Lower lobe of right lung (tissue), 2 donors: ENCODE measurements at regions not wholly inside any gene's neighbourhood (a gene's known extent, or its start where the extent isn't known, plus 50 kb on each side); places are given as distances from the start of the nearest gene placed in this dataset.

Experiments used
- ATAC-seq, 2 donors: fragments of 200-7000 bp; cut with Tn5 transposase; one replicate each; pipeline ENCODE4 v1.9.1; 2020 to 2022; ENCODE audit warnings: mild to moderate bottlenecking in 2 of 2, moderate library complexity in 2 of 2
- DNase-seq: peaks from one replicate; pipeline ENCODE4 v3.0.0-alpha.2; 2020
- H3K27ac ChIP-seq: fragments of 200-600 bp; one replicate; pipeline ENCODE4 v1.8.0; 2022
- H3K27me3 ChIP-seq: fragments of 200-600 bp; one replicate; pipeline ENCODE4 v1.8.0; 2022; ENCODE audit warnings: low read depth
- H3K36me3 ChIP-seq: fragments of 200-600 bp; one replicate; pipeline ENCODE4 v1.8.0; 2022; ENCODE audit warnings: mild to moderate bottlenecking
- H3K4me1 ChIP-seq: fragments of 200-600 bp; one replicate; pipeline ENCODE4 v1.8.0; 2022
- H3K4me3 ChIP-seq: fragments of 200-600 bp; one replicate; pipeline ENCODE4 v1.8.0; 2022; ENCODE audit warnings: mild to moderate bottlenecking
- H3K9me3 ChIP-seq: fragments of 200-600 bp; one replicate; pipeline ENCODE4 v1.8.0; 2022
- intact Hi-C: fragments of 100-400 bp; cut with DNase I; formaldehyde crosslinking; loops from one replicate; pipeline ENCODE4 v1.11.0; 2022
- TF ChIP-seq, protein P1 (sequence below): fragments of 200-600 bp; IDR thresholded peaks from one replicate; pipeline ENCODE4 v1.8.0; 2022; ENCODE audit warnings: antibody characterized with exemption, mild to moderate bottlenecking
- donor health status: DM: no; HTN: yes; CAD: no; lungs with severe emphysema.

DNA sequence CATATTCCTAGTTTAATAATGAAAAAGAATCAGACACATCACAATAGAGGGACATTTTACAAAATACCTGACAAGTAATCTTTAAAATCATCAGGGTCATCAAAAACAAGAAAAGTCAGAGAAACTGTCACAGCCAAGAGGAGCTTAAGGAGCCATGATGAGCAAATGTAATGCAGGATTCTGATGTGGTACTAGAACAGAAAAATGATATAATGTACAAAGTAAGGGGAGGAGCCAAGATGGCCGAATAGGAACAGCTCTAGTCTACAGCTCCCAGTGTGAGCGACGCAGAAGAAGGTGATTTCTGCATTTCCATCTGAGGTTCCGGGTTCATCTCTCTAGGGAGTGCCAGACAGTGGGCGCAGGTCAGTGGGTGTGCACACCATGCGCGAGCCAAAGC, 198.0 kb upstream of the FAT3 start:
- H3K36me3 ChIP-seq: no peaks in the 10 kb centered on the region
- H3K4me1 ChIP-seq: no peaks in the 10 kb centered on the region
- no peaks in the 10 kb centered on the region for H3K9me3 ChIP-seq
- DNase-seq: no peak
- intact Hi-C loops: no loop called here
- ATAC-seq: no peak
- TF ChIP-seq, protein P1, sequence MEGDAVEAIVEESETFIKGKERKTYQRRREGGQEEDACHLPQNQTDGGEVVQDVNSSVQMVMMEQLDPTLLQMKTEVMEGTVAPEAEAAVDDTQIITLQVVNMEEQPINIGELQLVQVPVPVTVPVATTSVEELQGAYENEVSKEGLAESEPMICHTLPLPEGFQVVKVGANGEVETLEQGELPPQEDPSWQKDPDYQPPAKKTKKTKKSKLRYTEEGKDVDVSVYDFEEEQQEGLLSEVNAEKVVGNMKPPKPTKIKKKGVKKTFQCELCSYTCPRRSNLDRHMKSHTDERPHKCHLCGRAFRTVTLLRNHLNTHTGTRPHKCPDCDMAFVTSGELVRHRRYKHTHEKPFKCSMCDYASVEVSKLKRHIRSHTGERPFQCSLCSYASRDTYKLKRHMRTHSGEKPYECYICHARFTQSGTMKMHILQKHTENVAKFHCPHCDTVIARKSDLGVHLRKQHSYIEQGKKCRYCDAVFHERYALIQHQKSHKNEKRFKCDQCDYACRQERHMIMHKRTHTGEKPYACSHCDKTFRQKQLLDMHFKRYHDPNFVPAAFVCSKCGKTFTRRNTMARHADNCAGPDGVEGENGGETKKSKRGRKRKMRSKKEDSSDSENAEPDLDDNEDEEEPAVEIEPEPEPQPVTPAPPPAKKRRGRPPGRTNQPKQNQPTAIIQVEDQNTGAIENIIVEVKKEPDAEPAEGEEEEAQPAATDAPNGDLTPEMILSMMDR: no peak
- no peaks in the 10 kb centered on the region for H3K27me3 ChIP-seq
- H3K4me3 ChIP-seq: no peak overlapping the region
- no peak overlapping the region for H3K27ac ChIP-seq

DNA sequence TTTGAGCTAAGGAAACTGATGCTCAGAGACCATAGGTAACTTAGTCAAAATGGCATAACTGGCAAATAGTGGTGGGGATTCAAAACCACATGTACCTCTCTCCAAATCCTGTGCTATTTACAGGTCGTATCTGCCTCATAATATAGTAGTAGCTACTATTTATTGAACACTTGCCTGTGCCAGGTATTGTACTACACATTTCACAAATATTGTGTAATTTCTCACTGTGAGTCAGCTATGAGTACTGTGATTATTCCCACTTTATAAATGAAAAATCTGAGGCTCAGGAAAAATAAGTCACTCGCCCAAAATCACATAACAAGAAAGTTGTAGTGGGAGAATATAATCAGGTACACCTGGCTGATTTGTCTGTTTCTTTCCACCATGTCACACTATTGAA, 199.8 kb upstream of the FAT3 start:
- Histone ChIP-seq H3K36me3 (no peaks in the 10 kb centered on the region), H3K4me3 (no peak overlapping the region), H3K4me1 (no peaks in the 10 kb centered on the region), H3K27me3 (no peaks in the 10 kb centered on the region), H3K9me3 (no peaks in the 10 kb centered on the region), H3K27ac (no peak overlapping the region)
- ATAC-seq: no peak
- TF ChIP-seq, protein P1: no peak
- no peak for DNase-seq
- intact Hi-C loops: no loop called here

GRCh38 chr11:92022499-92022898, 202.1 kb upstream of the FAT3 start:
- intact Hi-C loops: no loop called here
- DNase-seq (no peak), ATAC-seq (no peak)
- Histone ChIP-seq H3K36me3 (no peaks in the 10 kb centered on the region), H3K27ac (no peak overlapping the region), H3K4me1 (no peaks in the 10 kb centered on the region), H3K27me3 (no peaks in the 10 kb centered on the region), H3K4me3 (no peak overlapping the region), H3K9me3 (no peaks in the 10 kb centered on the region)
- TF ChIP-seq, protein P1: no peak

- Histone ChIP-seq H3K27me3 (no peaks in the 10 kb centered on the region), H3K9me3 (peaks cover 2% of the 10 kb centered on the region), H3K27ac (no peak overlapping the region), H3K36me3 (no peaks in the 10 kb centered on the region), H3K4me1 (no peaks in the 10 kb centered on the region), H3K4me3 (no peak overlapping the region)
- DNase-seq (no peak), ATAC-seq (no peak)
- TF ChIP-seq, protein P1: no peak
- intact Hi-C loops: no loop called here
Observed at GRCh38 chr11:92018332-92018731, 206.3 kb upstream of the FAT3 start.

DNA sequence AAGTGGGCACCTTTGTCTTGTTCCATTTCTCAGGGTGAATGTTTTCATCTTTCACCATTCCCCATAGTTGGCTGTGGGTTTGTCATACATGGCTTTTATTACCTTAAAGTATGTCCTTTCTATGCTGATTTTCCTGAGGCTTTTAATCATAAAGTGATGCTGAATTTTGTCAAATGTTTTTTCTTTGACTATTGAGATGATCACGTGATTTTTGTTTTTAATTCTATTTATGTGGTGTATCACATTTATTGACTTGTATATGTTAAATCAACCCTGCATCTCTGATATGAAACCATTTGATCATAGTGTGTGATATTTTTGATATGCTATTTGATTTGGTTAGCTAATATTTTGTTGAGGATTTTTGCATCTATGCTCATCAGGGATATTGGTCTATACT, 216.4 kb upstream of the FAT3 start:
- Histone ChIP-seq H3K27me3 (no peaks in the 10 kb centered on the region), H3K9me3 (no peaks in the 10 kb centered on the region), H3K27ac (no peak overlapping the region), H3K4me3 (no peak overlapping the region), H3K4me1 (no peaks in the 10 kb centered on the region), H3K36me3 (no peaks in the 10 kb centered on the region)
- TF ChIP-seq, protein P1: no peak
- no peak for ATAC-seq
- intact Hi-C loops: no loop called here
- no peak for DNase-seq

DNA sequence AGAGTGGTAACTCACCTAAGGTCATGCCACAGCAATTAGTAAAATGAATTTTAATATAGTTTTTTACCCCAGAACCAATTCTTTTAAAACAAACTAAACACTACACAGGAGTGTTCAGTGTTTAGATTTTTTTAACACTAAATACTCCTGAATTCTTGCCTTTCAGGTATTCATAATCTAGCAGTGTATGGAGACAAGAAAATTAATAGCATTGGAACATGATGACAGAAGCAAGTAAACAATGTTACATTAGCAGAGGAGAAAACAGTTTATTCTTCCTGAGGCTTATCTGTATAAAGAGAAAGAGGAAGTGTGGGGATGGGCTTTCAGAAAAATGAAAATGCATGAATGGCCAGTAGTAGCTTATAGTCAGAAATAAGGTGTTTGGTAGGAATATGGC, 222.1 kb upstream of the FAT3 start:
- intact Hi-C loops: no loop called here
- Histone ChIP-seq H3K4me3 (no peak overlapping the region), H3K27ac (no peak overlapping the region), H3K36me3 (no peaks in the 10 kb centered on the region), H3K9me3 (no peaks in the 10 kb centered on the region), H3K27me3 (no peaks in the 10 kb centered on the region), H3K4me1 (no peaks in the 10 kb centered on the region)
- DNase-seq (no peak), ATAC-seq (no peak)
- TF ChIP-seq, protein P1: no peak
